Ishikawa (cell line): ENCODE measurements at regions not wholly inside any gene's neighbourhood (a gene's known extent, or its start where the extent isn't known, plus 50 kb on each side); places are given as distances from the start of the nearest gene placed in this dataset.

Experiments used
- CEBPB ChIP-seq: IDR thresholded peaks from 2 replicates; pipeline ENCODE4 v1.6.1; 2012
- CREB1 ChIP-seq: IDR thresholded peaks from 2 replicates; pipeline ENCODE4 v1.6.1; 2012; ENCODE audit warnings: low read depth
- EGR1 ChIP-seq: IDR thresholded peaks from 2 replicates; pipeline ENCODE4 v1.6.1; 2012
- EP300 ChIP-seq: IDR thresholded peaks from 2 replicates; pipeline ENCODE4 v1.6.1; 2012; ENCODE audit warnings: borderline replicate concordance
- FOXM1 ChIP-seq: IDR thresholded peaks from 2 replicates; pipeline ENCODE4 v1.6.1; 2012; ENCODE audit warnings: low read depth, borderline replicate concordance
- MAX ChIP-seq: IDR thresholded peaks from 2 replicates; pipeline ENCODE4 v1.6.1; 2012
- NFIC ChIP-seq: IDR thresholded peaks from 2 replicates; pipeline ENCODE4 v1.6.1; 2012
- RAD21 ChIP-seq: IDR thresholded peaks from 2 replicates; pipeline ENCODE4 v1.6.1; 2012; ENCODE audit warnings: low read depth
- REST ChIP-seq: IDR thresholded peaks from 2 replicates; pipeline ENCODE4 v1.6.1; 2012; ENCODE audit warnings: low read depth, mild to moderate bottlenecking
- TAF1 ChIP-seq: IDR thresholded peaks from 2 replicates; pipeline ENCODE4 v1.6.1; 2012; ENCODE audit warnings: low read depth, mild to moderate bottlenecking
- TCF12 ChIP-seq: IDR thresholded peaks from 2 replicates; pipeline ENCODE4 v1.6.1; 2012; ENCODE audit warnings: low read depth
- TEAD4 ChIP-seq: IDR thresholded peaks from 2 replicates; pipeline ENCODE4 v1.6.1; 2012
- YY1 ChIP-seq: IDR thresholded peaks from 2 replicates; pipeline ENCODE4 v1.6.1; 2012; ENCODE audit warnings: low read depth
- ZBTB7A ChIP-seq: IDR thresholded peaks from 2 replicates; pipeline ENCODE4 v1.6.1; 2012; ENCODE audit warnings: low read depth
- TF ChIP-seq, protein P1 (sequence below): IDR thresholded peaks from 2 replicates; pipeline ENCODE4 v1.6.1; 2012

DNA sequence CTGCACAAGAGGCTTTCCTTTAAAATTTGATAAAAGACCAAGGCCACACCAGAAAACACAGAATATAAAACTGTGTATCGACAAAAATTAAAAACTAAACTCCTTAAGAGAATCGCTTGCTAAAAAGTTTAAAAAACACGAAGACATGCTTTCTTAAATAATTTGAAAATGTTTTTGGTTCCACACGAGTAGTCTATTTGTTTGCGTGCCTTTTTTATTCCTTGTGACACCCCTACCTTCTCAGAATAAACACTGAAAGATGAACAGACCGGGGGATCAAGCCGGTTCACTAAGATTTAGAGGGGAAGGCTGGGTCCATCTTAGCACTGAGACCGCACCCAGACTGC, 256.4 kb upstream of the STARD13 start:
- TF ChIP-seq, protein P1, sequence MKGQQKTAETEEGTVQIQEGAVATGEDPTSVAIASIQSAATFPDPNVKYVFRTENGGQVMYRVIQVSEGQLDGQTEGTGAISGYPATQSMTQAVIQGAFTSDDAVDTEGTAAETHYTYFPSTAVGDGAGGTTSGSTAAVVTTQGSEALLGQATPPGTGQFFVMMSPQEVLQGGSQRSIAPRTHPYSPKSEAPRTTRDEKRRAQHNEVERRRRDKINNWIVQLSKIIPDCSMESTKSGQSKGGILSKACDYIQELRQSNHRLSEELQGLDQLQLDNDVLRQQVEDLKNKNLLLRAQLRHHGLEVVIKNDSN = no peak
- TF ChIP-seq TAF1 (no peak), REST (no peak), TCF12 (no peak), EGR1 (no peak), FOXM1 (no peak), MAX (no peak), RAD21 (no peak), ZBTB7A (no peak), EP300 (no peak), TEAD4 (no peak), NFIC (no peak), YY1 (no peak), CEBPB (no peak), CREB1 (no peak)

GRCh38 chr13:33542309-33543088, 256.9 kb upstream of the STARD13 start:
- TF ChIP-seq TAF1 (peak; percentile 80; the same call in 1 of the 2 replicates), EP300 (no peak; the same call in 1 of the 2 replicates), ZBTB7A (no peak), EGR1 (peak; percentile 69), CREB1 (no peak; the same call in 1 of the 2 replicates), TCF12 (peak; percentile 54; the same call in 1 of the 2 replicates), TEAD4 (no peak; the same call in 1 of the 2 replicates), CEBPB (peak; percentile 55; the same call in 1 of the 2 replicates), YY1 (peak; percentile 5), NFIC (peak; percentile 53), RAD21 (peak; percentile 92), FOXM1 (peak; percentile 57), REST (no peak), MAX (peak; percentile 99)
- TF ChIP-seq, protein P1 = peak; percentile 31; the same call in 1 of the 2 replicates

GRCh38 chr13:33543089-33543459, 257.5 kb upstream of the STARD13 start:
- no peak for TF ChIP-seq CEBPB
- TF ChIP-seq TCF12 = no peak
- no peak for TF ChIP-seq YY1
- no peak for TF ChIP-seq EP300
- TF ChIP-seq TAF1 = no peak
- TF ChIP-seq RAD21 = no peak
- TF ChIP-seq CREB1 = no peak
- TF ChIP-seq, protein P1 = no peak
- no peak for TF ChIP-seq FOXM1
- TF ChIP-seq TEAD4 = no peak
- no peak for TF ChIP-seq ZBTB7A
- no peak for TF ChIP-seq REST
- no peak for TF ChIP-seq NFIC
- TF ChIP-seq EGR1 = no peak
- TF ChIP-seq MAX = no peak
